ENCODE measurements at regions not wholly inside any gene's neighbourhood (a gene's known extent, or its start where the extent isn't known, plus 50 kb on each side); places are given as distances from the start of the nearest gene placed in this dataset.

- TF ChIP-seq CTCF (IDR thresholded peaks at IDR 0.05; ENCODE audit: poor library complexity) (no peak), EZH2 (IDR thresholded peaks at IDR 0.05; ENCODE audit: borderline replicate concordance) (no peak), EZH2phosphoT487 (IDR thresholded peaks at IDR 0.05; ENCODE audit: low read depth, severe bottlenecking, unreplicated experiment) (no peak)
Observed at GRCh38 chr10:57218382-57218781, 857.3 kb upstream of the ZWINT start.

Data from hepatocyte (in vitro differentiated cells).